Brain microvascular endothelial cell (primary cell): ENCODE measurements at regions not wholly inside any gene's neighbourhood (a gene's known extent, or its start where the extent isn't known, plus 50 kb on each side); places are given as distances from the start of the nearest gene placed in this dataset.

Experiments
- DNase-seq: peaks from one replicate; pipeline ENCODE4 v3.0.0-alpha.2; 2020
- H3K27ac ChIP-seq: fragments of 250-450 bp; sonication (Bioruptor Pico); 2 replicates; pipeline ENCODE4 v1.5.1; 2020; ENCODE audit warnings: mild to moderate bottlenecking, moderate library complexity
- H3K27me3 ChIP-seq: fragments of 250-450 bp; sonication (Bioruptor Pico); replicated peaks from 2 replicates; pipeline ENCODE4 v1.5.1; 2020; ENCODE audit warnings: mild to moderate bottlenecking
- H3K36me3 ChIP-seq: fragments of 250-450 bp; sonication (Bioruptor Pico); replicated peaks from 2 replicates; pipeline ENCODE4 v1.5.1; 2020; ENCODE audit warnings: mild to moderate bottlenecking
- H3K4me3 ChIP-seq: 2 replicates; pipeline ENCODE4 v1.5.1; 2011; ENCODE audit warnings: low read depth, mild to moderate bottlenecking, control low read depth, low read length, moderate library complexity
- CTCF ChIP-seq: IDR thresholded peaks from 2 replicates; pipeline ENCODE4 v1.5.1; 2011; ENCODE audit warnings: low read depth, mild to moderate bottlenecking, moderate library complexity, low read length, control low read depth, inconsistent platforms; ENCODE audit errors: missing control alignments
- in situ Hi-C: cut with HindIII; loops from 2 replicates; pipeline ENCODE4 v1.10.0; 2017; ENCODE audit warnings: low sequenced_read_pairs, low pct_ligation_motif_present

- Histone ChIP-seq H3K36me3 (no peaks in the 10 kb centered on the region), H3K27ac (no peak overlapping the region), H3K4me3 (no peak overlapping the region), H3K27me3 (no peaks in the 10 kb centered on the region)
- no peak for DNase-seq
- in situ Hi-C loops, result no loop called here
- no peak for TF ChIP-seq CTCF
Measured at GRCh38 chr18:4603955-4604354, 148.8 kb upstream of the DLGAP1 start.

GRCh38 chr18:4599312-4599711 is 144.2 kb upstream of the DLGAP1 start:
- no peaks in the 10 kb centered on the region for H3K36me3 ChIP-seq
- in situ Hi-C loops, result no loop called here
- H3K4me3 ChIP-seq, result no peak overlapping the region
- no peak for TF ChIP-seq CTCF
- no peaks in the 10 kb centered on the region for H3K27me3 ChIP-seq
- no peak overlapping the region for H3K27ac ChIP-seq
- DNase-seq, result no peak

GRCh38 chr18:4597301-4597700 is 142.2 kb upstream of the DLGAP1 start:
- in situ Hi-C loops, result no loop called here
- Histone ChIP-seq H3K27me3 (no peaks in the 10 kb centered on the region), H3K4me3 (no peak overlapping the region), H3K27ac (no peak overlapping the region), H3K36me3 (no peaks in the 10 kb centered on the region)
- TF ChIP-seq CTCF, result no peak
- DNase-seq, result no peak

- TF ChIP-seq CTCF, result no peak
- in situ Hi-C loops, result no loop called here
- no peak overlapping the region for H3K4me3 ChIP-seq
- H3K27ac ChIP-seq, result no peak overlapping the region
- H3K36me3 ChIP-seq, result no peaks in the 10 kb centered on the region
- H3K27me3 ChIP-seq, result no peaks in the 10 kb centered on the region
- no peak for DNase-seq
Measured at GRCh38 chr18:4593895-4594294, 138.8 kb upstream of the DLGAP1 start.

GRCh38 chr18:4593459-4593858 is 138.4 kb upstream of the DLGAP1 start:
- TF ChIP-seq CTCF, result no peak
- no peaks in the 10 kb centered on the region for H3K36me3 ChIP-seq
- in situ Hi-C loops, result no loop called here
- no peak overlapping the region for H3K4me3 ChIP-seq
- no peak overlapping the region for H3K27ac ChIP-seq
- no peaks in the 10 kb centered on the region for H3K27me3 ChIP-seq
- no peak for DNase-seq

- Histone ChIP-seq H3K27me3 (no peaks in the 10 kb centered on the region), H3K4me3 (no peak overlapping the region), H3K27ac (no peak overlapping the region), H3K36me3 (no peaks in the 10 kb centered on the region)
- no peak for DNase-seq
- no peak for TF ChIP-seq CTCF
- in situ Hi-C loops, result no loop called here
Measured at GRCh38 chr18:4589056-4589800, 134.1 kb upstream of the DLGAP1 start.
